GM19395 (cell line): ENCODE measurements at regions not wholly inside any gene's neighbourhood (a gene's known extent, or its start where the extent isn't known, plus 50 kb on each side); places are given as distances from the start of the nearest gene placed in this dataset.

ENCODE experiments used
- ATAC-seq: cut with Tn5 transposase; IDR thresholded peaks from one replicate; pipeline ENCODE4 v1.9.1; 2021; ENCODE audit warnings: mild to moderate bottlenecking, moderate library complexity; ENCODE audit not compliant: unreplicated experiment

GRCh38 chr9:73020877-73021276 is 68.0 kb upstream of the ALDH1A1 start:
- ATAC-seq: no peak

DNA sequence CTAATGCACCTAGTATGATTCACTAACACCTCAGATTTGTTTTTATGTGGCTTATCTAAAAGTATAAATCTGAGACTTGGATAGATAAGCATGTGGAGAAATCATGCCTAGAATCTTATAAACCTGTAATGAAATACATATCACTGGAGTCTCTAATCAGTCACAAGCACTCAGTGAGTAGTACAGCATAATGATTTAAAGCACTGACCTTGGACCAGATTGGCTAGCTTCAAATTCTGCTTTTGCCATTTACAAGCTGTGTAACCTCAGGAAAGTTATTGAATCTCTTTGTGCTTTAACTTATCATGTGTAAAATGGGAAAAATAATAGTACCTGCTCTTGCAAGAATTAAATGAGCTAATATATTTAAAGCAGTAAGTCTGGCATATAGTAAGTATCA is 61.2 kb upstream of the ALDH1A1 start:
- no peak for ATAC-seq

DNA sequence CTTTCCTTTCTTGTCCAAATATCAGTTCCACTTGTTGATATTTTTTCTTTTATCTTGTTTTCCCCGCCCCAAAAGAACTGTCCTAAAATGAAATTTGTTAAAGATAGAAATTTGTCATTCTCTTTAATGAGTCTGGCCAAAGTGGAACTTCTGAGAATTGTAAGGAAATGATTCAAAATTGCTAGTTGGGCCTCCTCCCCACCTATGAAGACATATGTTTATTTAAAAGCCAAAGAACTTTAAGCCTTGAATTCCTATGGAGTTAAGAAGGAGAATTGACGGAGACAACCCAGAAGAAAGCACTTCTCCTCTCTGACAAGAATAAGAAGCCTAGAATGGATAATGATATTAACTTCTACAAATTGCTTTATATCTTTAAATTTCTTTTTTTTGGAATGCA is 59.1 kb upstream of the ALDH1A1 start:
- ATAC-seq: no peak

DNA sequence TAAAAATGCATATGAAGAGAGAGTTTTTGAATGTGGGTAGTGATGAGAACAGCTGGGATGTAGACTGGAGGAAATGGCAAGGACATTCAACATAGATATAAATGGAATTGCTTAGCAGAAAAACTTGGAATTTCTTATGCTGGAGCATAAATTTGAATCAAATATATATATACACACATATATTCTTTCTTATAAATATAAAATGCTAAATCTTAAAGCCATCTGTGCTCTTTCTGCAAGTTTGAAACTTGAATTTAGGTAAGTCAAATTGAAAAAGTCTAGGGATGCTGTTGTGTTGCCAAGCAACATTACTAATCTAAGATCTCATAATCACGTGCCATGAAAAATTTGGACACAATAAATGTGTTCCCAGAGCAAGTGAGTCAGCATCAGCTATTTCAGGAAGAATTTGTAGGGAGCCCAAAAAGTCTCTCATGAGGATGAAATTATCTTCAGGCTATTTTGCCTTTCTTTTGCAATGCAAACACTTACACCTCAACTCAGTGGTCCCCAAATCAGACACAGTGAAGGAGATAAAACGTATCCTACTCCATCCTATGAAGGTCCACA is 58.4 kb upstream of the ALDH1A1 start:
- ATAC-seq: no peak

DNA sequence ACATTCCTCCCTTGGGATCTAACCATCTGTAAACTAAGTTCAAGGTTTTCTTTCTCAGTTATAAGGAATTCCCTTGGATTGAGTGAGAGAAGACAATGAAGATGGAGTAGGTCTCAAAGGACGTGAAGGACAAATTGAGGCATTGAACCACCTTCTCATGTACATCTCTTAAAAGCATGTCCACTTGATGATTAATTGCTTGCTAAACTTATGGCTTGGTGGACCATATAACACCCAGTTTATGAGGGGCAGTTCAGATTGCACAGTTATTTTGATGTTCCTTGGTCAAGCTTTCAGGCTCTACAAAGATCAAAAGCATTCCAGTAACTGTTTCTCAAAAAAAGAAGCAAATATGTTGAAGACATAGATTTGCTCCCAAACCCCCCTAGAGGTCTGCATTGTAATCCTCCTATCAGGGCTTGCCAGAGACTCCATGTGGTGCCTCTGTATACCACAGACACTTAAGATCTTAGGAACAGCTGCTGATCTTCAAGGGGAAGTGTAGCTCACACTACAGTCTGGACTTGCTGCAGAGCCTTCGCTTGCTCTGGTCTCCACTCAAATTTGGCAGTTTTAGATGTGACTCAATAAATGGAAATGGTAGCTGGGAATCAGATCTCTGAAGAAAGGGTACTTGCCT is 56.9 kb upstream of the ALDH1A1 start:
- ATAC-seq: no peak

DNA sequence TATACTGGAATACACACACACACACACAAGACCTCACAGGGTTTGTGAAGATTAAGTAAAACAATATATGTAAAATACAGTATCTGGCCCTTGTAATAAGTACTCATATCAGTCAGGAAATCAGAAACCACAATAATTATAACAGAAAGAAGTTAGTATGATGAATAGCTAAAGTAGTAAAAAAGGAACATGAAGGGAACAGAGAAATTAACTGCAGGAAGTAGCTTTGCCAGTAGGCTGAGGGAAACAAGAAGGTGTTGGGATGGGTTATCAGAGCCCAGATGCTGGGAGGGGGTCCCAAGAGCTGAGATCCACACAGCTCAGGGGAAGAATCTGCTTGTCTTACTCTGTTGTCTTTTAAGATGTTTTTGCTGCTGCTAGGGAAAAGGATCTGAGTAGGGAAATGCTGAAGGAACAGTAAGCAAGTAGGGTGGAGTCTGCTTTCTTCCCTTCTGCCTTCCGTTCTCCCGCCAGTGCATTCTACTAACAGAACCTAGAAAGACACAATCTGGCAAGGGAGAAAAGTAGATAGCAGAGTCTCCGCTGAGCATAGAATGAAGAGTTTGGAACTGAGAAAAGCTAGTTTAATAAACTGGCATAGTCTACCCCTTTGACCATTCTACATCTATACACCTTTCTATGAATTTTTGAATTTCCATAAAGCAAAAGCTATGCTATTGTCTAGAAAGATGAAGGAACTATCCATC is 55.3 kb upstream of the ALDH1A1 start:
- ATAC-seq: no peak

GRCh38 chr9:73006986-73007385 is 54.1 kb upstream of the ALDH1A1 start:
- ATAC-seq: no peak
